HG03565 (cell line): ENCODE measurements at regions not wholly inside any gene's neighbourhood (a gene's known extent, or its start where the extent isn't known, plus 50 kb on each side); places are given as distances from the start of the nearest gene placed in this dataset.
"Not testable (repeated sequence)": the region's sequence is repeated elsewhere in the genome, so short reads cannot be mapped to it uniquely, and the experiment has no call there.

ENCODE experiments used
- ATAC-seq: cut with Tn5 transposase; IDR thresholded peaks from one replicate; pipeline ENCODE4 v1.9.1; 2021; ENCODE audit warnings: mild to moderate bottlenecking, moderate library complexity; ENCODE audit not compliant: unreplicated experiment

DNA sequence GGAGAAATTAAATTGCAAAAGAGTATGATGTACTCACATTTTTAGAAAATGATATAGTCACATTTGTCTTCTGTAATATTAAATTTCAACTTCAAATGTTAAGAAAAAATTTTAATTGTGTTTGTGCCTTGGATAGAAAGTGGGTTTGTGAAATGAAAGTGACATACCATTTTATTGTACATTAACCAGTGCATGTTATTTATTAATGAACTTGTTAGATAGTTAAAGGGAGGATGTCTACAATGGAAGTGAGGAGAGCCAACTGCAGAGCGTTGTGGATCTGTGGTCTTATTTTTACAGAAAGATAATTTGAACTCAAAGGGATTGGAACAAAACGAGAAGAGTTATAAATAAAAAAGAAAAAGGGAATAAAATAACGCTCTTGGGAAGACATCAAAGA is 291.7 kb downstream of the ARL4A start:
- no peak for ATAC-seq

DNA sequence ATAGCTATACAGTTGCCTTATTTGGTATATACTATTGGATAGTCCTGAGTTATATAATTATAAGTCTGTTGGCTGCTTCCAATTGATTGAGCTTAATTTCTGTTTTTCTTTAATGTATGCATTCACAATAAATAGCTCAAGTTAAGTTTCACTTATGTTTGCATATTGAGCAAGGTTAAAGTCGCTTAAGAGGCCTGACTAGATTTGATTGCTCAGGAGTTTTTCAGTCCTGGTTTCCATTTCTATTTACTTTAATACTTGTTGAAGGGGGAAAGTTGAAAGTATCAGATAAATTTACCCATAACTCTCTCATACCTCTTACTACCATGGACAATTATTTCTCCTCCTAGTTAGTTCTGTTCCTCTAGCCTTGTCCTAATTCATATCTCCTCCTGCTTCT is 294.7 kb downstream of the ARL4A start:
- no peak for ATAC-seq

- ATAC-seq, result no peak
Measured at GRCh38 chr7:12984117-12984516, 296.7 kb downstream of the ARL4A start.

DNA sequence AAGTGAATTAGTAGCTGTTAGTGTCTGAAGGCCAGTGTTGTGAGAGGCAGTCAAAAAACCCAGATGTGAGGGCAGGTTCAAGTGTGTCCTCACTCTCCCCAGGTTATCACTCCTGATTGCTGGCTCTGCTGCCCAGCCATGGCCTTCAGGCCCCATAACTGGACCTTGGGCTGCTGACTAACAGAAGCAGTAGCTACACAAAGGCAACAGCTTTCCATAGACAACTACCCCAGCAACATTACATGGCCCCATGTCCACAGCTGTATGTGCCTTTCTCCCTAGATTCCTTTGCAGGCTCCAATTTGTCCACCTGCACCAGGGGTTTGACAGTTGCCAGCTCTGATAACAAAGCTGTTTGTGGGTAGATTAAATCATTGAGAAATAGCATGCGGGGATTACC is 297.8 kb downstream of the ARL4A start:
- ATAC-seq, result no peak

GRCh38 chr7:12985752-12986151 is 298.3 kb downstream of the ARL4A start:
- ATAC-seq, result no peak

GRCh38 chr7:12987238-12987637 is 299.8 kb downstream of the ARL4A start:
- no peak for ATAC-seq

DNA sequence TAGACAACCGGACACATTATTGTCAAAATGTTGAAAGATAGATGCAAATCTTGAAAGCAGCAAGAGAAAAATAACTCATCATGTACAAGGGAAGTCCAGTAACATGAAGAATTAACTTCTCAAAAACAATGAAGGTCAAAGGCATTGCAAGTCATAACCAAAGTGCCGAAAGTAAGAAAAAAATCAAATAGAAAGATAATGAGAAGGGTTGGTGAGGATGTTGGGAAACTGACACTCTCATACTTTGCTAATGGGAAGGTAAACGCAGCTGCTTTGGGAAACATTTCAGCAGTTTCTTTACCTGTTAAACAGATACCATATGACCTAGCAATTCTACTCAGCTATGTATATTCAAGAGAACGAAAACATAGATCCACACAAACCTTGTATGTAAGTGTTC is 303.0 kb downstream of the ARL4A start:
- no peak for ATAC-seq

DNA sequence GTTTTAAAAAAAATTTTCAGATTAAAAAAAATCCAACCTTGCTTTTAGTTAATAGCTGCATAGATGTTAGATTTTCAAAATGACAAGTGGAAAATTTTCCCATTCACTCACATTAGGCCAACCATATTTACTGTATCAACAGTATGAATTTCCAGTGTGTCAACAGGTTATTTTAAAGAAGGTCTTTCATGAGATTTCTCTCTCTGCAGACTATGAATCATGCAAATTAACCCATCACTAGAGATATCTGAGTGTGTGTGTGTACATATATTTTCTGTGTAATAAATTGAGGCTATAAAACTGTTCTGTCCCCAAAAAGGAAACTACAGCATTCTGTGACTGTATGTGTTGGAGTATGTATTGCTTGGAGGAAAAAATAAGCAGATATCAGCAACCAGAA is 305.6 kb downstream of the ARL4A start:
- no peak for ATAC-seq

DNA sequence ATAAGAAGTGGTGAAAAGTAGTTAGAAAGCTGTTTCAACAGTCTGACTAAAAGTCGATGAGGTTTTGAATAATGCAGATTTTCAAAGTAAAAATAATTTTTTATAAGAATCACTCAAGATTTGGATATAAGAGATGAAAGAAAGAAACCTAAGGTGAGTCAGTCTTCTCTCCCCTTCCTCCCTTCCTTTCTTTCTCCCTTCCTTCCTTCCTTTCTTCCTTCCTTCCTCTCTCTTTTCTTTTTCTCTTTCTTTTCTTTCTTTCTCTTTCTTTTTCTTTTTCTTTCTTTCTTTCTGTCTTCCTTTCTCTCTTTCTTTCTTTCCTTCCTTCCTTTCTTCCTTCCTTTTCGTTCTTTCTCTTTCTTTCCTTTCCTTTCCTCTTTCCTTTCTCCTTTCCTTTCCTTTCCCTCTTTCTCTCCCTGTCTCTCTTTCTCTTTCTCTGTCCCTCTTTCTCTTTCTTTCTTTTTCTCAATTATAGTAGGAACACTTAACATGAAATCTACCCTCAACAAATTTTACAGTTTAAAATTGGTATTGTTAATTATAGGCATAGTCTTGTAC is 308.6 kb downstream of the ARL4A start:
- ATAC-seq, result no peak

- ATAC-seq, result no peak
Measured at GRCh38 chr7:13007331-13007730, 319.9 kb downstream of the ARL4A start.

DNA sequence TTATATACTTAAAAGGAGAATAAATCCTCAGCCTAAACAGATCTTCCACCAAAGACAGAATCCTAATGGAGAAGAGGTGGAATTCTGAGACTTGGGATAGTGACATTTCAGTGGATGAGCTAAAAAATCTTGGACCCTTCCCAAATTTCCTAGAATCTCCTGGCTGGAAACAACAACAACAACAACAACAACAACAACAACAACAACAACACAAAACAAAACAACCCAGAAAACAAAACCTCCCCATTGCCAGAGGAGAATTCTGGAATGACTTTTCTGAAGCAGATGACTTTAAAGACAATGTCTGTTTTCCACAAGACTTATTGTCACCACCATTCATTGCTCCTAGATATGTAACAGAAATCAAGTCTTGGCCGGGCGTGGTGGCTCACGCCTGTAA is 322.1 kb downstream of the ARL4A start:
- ATAC-seq, result no peak

DNA sequence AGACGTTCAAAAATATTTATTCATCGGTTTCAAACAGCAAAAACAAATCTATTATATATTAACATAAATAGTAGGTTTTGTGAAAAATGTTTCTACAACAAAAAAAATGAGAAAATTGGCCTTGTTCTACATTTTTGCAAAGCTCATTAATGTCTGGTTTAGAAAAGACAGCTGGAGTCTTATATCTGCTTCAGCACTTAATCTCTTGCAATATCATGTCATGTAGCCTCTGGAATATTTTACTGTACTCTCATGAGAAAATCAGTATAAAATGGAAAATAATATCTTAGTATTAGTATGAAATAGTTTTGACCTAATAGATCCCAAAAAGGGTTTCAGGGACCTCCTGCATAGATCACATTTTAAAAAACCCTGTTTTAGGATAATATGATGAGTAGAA is 326.6 kb downstream of the ARL4A start:
- ATAC-seq, result no peak

GRCh38 chr7:13016036-13016581 is 328.7 kb downstream of the ARL4A start:
- ATAC-seq, result no peak

DNA sequence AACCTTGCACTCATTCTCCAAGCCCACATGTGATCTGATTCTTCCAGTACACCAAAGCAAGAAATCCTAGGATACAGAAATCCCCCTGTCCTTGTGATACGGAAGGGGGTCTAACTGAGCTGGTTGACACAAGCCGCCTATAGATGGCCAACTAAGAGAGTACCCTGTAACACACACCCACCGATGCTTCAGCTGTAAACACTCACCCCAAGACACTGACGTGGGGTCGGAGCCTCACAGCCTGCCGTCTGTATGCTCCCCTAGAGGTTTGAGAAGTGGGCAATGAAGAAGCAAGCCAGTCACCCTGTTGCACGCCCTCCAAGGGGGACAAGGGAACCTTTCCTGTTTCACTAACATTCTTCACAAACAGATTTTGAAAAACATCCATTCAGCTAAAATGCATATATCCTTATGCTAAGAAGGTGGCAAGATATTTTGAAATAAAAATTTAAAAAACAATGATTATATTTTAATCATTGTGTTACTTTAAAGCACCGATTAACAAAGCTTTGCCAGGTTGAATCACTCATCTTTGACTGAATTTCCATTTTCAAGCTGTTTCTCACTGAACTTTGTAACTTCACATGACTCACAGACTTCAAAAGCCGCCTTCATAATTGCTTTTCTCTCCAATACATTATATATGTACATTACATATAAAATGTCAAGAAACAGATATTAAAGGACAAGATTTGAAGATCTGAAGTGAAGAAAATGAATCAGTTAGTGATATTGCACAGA is 329.3 kb downstream of the ARL4A start:
- ATAC-seq, result no peak

DNA sequence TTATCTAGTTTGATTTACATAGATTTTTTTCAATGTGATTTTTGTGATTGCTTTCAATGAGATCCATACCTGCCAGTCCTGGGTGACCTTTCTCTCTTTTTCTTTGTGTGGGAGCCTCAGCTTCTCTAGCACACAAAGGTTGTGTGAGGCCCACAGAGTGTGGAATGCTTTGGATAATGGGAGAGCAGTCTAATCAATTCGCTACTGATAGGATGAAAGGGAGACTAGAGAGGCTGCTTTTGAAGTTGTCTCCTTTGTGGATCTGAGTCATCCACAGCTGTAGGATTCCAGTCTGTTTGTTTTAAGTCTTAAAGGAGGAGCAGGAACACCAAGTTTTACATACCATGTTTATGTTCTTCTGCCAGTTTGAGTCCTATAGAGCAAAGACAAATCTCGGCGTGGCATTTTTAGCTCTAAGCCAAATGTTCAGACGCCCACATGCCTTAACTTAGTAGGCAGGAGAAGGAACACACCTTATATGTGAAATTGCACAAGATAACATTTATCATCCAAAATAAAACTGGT is 330.0 kb downstream of the ARL4A start:
- ATAC-seq, result no peak

GRCh38 chr7:13017881-13018280 is 330.4 kb downstream of the ARL4A start:
- ATAC-seq, result no peak

DNA sequence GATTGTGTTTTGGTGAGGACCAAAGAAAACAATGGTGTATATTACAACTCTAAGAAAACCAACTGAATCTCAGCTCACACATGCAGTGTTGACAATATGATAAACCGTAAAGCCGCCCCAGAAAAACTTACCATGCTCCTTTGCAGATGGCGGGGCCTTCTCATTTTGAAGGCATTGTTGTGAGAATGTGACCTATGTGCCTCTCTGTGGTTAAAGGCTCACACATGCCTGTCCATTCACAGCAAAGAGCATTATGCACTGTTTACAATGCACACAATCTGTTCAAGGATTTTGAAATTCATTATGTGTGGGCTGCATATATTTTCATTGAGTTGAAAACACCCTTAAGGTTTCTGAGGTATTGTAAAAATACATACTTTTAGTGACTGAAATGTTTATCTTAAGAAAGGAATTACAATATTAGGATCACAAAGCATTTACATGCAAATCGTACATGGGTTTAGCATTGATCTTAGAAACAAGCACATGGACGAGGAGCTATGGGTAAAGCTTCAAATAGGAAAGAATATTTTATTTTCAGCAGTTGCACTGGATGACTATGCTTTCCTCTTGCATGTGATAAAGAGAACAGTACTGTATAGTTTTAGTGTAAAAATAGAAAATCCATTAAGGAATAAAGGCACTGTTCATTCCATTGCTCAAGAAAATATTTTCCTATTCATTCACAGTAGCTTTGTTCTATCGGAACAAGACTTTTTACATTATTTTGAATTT is 334.3 kb downstream of the ARL4A start:
- no peak for ATAC-seq

DNA sequence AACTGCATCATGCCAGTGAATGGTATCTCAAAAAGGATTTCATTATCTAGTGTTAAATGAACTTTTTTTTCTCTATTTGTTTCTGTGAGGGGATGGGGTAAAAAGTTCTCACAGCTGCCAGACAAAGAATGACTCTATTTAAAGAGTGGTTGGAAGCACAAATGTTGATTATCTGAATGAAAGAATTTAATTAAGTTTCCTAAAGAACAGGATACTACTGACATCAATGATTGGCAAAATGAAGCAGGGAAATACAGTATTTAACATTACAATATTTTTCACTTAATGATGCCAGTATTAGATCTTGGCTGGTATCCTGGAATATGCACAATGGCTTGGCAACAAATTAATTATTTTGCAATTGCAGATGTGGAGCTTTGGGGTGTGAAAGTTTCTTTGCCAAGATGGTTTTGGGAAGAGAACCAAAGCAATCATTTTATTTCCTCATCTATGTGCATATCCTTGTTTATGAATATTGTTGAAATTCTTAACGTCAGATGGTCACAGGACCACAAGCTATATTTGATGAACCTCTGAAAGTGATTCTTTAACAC is 336.8 kb downstream of the ARL4A start:
- no peak for ATAC-seq

DNA sequence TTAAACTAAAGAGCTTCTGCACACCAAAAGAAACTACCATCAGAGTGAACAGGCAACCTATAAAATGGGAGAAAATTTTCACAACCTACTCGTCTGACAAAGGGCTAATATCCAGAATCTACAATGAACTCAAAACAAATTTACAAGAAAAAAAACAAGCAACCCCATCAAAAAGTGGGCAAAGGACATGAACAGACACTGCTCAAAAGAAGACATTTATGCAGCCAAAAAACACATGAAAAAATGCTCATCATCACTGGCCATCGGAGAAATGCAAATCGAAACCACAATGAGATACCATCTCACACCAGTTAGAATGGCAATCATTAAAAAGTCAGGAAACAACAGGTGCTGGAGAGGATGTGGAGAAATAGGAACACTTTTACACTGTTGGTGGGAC is 337.6 kb downstream of the ARL4A start:
- ATAC-seq, result not testable (repeated sequence)

DNA sequence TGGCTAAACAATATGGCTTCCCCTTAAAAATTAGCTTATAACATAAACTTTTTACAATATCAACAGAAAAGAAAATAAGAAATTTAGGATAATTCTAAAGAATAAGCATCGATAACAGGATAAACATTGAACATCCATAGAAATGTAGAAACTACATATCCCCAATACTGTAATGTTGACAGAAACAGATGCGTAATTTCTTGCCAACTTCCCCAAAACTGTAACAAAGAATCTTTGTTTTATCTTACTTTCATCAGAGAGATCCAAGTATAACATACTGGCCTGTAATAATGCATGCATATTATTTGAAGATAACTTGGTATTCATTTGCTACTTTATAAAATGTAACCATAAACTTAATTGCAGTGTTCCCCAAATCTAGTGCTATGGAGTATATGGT is 339.9 kb downstream of the ARL4A start:
- ATAC-seq, result no peak

GRCh38 chr7:13028036-13028824 is 340.8 kb downstream of the ARL4A start:
- ATAC-seq, result no peak
